ENCODE measurements at regions not wholly inside any gene's neighbourhood (a gene's known extent, or its start where the extent isn't known, plus 50 kb on each side); places are given as distances from the start of the nearest gene placed in this dataset.

DNA sequence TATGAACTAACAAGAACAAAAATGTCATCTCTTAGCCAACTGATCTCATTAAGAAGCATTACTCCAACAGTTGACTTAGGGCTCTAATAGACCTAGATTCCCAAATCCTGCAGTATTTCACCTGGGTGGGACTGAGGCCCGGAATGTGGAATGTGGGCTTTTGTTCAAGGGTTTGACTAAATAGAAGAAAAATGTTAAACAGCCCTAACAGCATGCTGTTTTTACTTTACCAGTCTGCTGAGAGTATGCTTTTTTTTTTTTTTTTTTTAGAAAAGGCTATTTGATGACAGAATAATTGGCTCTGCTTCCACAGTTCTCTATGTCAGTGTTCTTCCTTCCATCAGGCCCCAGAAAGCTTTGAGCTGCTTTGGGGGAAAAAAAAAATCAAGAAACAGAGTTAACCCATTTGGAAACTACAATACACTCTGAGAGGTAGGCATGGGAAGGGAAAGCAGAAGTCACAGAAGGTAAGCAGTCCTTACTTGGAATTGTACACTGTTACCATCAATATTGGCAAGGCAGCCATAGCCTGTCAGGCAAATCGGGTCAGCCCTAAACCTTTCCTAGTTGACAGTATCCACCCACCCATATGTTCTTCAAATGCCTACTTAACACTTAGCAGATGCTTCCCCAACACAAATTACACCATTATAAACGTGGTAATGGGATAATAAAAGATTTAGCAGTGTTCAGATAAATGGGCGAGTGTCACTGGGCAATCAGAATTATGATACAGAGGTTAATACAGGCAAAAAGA lies 224.2 kb downstream of the CNTN3 start:
- no peaks in the 10 kb centered on the region for H3K27me3 ChIP-seq (replicated peaks; ENCODE audit: insufficient read depth, low read depth, low read length, poor library complexity)
- CTCF ChIA-PET, result no interaction called here
- no peak overlapping the region for H3K27ac ChIP-seq (ENCODE audit: low read depth, low read length, poor library complexity, severe bottlenecking)
- no TSS peak for BruUV-seq (replicated peaks)
- H3K9me3 ChIP-seq (ENCODE audit: low read depth, low read length, poor library complexity, severe bottlenecking), result no peaks in the 10 kb centered on the region
- H3K36me3 ChIP-seq (ENCODE audit: insufficient read depth, low read length, poor library complexity, severe bottlenecking), result no peaks in the 10 kb centered on the region
- POLR2A ChIA-PET (ENCODE audit: low non-redundant PET), result no interaction called here
- H3K4me3 ChIP-seq (ENCODE audit: low read depth, low read length, poor library complexity, severe bottlenecking), result no peak overlapping the region
- TF ChIP-seq, protein P1, sequence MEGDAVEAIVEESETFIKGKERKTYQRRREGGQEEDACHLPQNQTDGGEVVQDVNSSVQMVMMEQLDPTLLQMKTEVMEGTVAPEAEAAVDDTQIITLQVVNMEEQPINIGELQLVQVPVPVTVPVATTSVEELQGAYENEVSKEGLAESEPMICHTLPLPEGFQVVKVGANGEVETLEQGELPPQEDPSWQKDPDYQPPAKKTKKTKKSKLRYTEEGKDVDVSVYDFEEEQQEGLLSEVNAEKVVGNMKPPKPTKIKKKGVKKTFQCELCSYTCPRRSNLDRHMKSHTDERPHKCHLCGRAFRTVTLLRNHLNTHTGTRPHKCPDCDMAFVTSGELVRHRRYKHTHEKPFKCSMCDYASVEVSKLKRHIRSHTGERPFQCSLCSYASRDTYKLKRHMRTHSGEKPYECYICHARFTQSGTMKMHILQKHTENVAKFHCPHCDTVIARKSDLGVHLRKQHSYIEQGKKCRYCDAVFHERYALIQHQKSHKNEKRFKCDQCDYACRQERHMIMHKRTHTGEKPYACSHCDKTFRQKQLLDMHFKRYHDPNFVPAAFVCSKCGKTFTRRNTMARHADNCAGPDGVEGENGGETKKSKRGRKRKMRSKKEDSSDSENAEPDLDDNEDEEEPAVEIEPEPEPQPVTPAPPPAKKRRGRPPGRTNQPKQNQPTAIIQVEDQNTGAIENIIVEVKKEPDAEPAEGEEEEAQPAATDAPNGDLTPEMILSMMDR (conservative IDR thresholded peaks at IDR 0.05; ENCODE audit: low read depth, low read length), result no peak
- TF ChIP-seq EZH2 (IDR thresholded peaks at IDR 0.05; ENCODE audit: borderline replicate concordance, low read depth, low read length, poor library complexity, severe bottlenecking), result no peak
- no peak for DNase-seq (ENCODE audit: low spot score)
- no peaks in the 10 kb centered on the region for H3K4me1 ChIP-seq (ENCODE audit: insufficient read depth, low read length, poor library complexity, severe bottlenecking)
- intact Hi-C loops (cut with micrococcal nuclease; ENCODE audit: unreplicated experiment), result no loop called here

DNA sequence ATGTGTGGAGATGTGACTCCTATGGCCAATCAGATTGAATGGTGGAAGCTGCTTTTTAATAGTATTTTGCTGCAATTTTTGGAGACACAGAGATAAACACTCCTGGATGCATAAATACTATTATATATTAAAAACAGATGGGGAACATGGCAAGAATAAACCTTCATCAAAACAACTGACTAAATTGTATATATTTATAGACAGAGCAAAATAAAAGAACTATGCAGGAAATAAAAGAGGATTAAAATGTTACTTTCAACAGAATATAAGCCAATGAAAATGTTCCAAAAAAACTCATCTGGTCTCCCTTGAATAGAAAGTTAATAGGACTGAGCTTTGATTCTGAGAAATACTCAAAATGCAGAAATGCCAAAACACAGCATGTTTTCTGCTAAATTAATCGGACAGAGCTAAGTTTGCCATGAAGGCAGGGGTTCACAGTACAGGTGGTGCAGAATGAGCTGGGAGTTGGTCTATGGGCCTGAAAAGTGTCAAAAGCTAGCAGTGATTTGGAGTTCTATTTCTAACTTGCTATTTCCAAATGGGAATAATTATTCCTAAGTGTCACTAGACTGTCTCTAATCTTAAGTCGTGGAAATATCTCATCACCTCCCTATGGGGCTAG lies 227.2 kb downstream of the CNTN3 start:
- Histone ChIP-seq H3K9me3 (ENCODE audit: low read depth, low read length, poor library complexity, severe bottlenecking) (no peaks in the 10 kb centered on the region), H3K36me3 (ENCODE audit: insufficient read depth, low read length, poor library complexity, severe bottlenecking) (no peaks in the 10 kb centered on the region), H3K4me3 (ENCODE audit: low read depth, low read length, poor library complexity, severe bottlenecking) (no peak overlapping the region), H3K27ac (ENCODE audit: low read depth, low read length, poor library complexity, severe bottlenecking) (no peak overlapping the region), H3K27me3 (replicated peaks; ENCODE audit: insufficient read depth, low read depth, low read length, poor library complexity) (no peaks in the 10 kb centered on the region), H3K4me1 (ENCODE audit: insufficient read depth, low read length, poor library complexity, severe bottlenecking) (no peaks in the 10 kb centered on the region)
- no peak for DNase-seq (ENCODE audit: low spot score)
- CTCF ChIA-PET, result no interaction called here
- POLR2A ChIA-PET (ENCODE audit: low non-redundant PET), result no interaction called here
- no peak for TF ChIP-seq EZH2 (IDR thresholded peaks at IDR 0.05; ENCODE audit: borderline replicate concordance, low read depth, low read length, poor library complexity, severe bottlenecking)
- TF ChIP-seq, protein P1 (conservative IDR thresholded peaks at IDR 0.05; ENCODE audit: low read depth, low read length), result no peak
- intact Hi-C loops (cut with micrococcal nuclease; ENCODE audit: unreplicated experiment), result no loop called here
- BruUV-seq (replicated peaks), result no TSS peak

DNA sequence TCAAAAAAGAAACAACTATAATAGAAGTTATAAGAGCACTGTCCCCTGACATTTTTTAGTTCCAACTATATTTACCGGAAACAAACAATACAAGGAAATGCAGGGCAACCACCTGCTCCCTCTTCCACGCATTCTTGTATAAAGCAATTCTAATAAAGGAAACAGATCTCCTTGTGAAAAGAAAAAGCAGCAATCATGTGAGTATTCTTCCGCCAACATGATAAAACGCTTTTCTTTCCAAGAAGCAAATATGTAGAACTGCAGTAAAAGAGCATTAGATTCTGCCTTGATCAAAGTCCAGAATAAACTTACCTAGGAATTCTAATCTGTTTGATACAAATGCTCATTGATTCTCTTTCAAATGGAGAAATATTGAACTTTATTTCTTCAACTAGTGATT lies 230.3 kb downstream of the CNTN3 start:
- no peaks in the 10 kb centered on the region for H3K27me3 ChIP-seq (replicated peaks; ENCODE audit: insufficient read depth, low read depth, low read length, poor library complexity)
- CTCF ChIA-PET, result no interaction called here
- no peak for DNase-seq (ENCODE audit: low spot score)
- no peak overlapping the region for H3K27ac ChIP-seq (ENCODE audit: low read depth, low read length, poor library complexity, severe bottlenecking)
- POLR2A ChIA-PET (ENCODE audit: low non-redundant PET), result no interaction called here
- H3K9me3 ChIP-seq (ENCODE audit: low read depth, low read length, poor library complexity, severe bottlenecking), result no peaks in the 10 kb centered on the region
- no peaks in the 10 kb centered on the region for H3K4me1 ChIP-seq (ENCODE audit: insufficient read depth, low read length, poor library complexity, severe bottlenecking)
- no peaks in the 10 kb centered on the region for H3K36me3 ChIP-seq (ENCODE audit: insufficient read depth, low read length, poor library complexity, severe bottlenecking)
- no peak overlapping the region for H3K4me3 ChIP-seq (ENCODE audit: low read depth, low read length, poor library complexity, severe bottlenecking)
- intact Hi-C loops (cut with micrococcal nuclease; ENCODE audit: unreplicated experiment), result no loop called here
- TF ChIP-seq EZH2 (IDR thresholded peaks at IDR 0.05; ENCODE audit: borderline replicate concordance, low read depth, low read length, poor library complexity, severe bottlenecking), result no peak
- TF ChIP-seq, protein P1 (conservative IDR thresholded peaks at IDR 0.05; ENCODE audit: low read depth, low read length), result no peak
- no TSS peak for BruUV-seq (replicated peaks)
